NCI-H2107 (cell line): ENCODE measurements at regions not wholly inside any gene's neighbourhood (a gene's known extent, or its start where the extent isn't known, plus 50 kb on each side); places are given as distances from the start of the nearest gene placed in this dataset.
"Not testable (repeated sequence)": the region's sequence is repeated elsewhere in the genome, so short reads cannot be mapped to it uniquely, and the experiment has no call there.

Source experiments
- DNase-seq: peaks from one replicate; lab custom pipeline; 2025; lab: John Stamatoyannopoulos, UW

DNA sequence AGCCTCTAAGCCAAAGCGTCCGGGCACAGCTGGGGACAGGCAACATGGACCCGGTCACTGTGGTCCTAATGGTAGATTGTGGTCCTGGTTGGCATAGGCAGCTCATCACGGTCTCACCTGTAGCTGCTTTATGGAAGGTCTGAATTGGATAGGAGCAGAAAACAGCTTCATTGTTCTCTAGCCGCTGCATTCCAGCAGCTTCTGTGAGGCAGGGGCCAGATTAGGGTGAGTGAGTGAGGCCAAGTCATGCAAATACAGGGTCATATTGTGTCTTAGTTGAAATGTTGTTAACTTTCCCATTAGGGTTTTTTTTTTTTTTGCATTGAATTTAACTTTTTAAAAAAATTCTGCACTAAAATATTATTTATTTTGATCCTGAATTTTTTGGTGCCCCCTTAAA is 105.4 kb upstream of the SULF2 start:
- not testable (repeated sequence) for DNase-seq

DNA sequence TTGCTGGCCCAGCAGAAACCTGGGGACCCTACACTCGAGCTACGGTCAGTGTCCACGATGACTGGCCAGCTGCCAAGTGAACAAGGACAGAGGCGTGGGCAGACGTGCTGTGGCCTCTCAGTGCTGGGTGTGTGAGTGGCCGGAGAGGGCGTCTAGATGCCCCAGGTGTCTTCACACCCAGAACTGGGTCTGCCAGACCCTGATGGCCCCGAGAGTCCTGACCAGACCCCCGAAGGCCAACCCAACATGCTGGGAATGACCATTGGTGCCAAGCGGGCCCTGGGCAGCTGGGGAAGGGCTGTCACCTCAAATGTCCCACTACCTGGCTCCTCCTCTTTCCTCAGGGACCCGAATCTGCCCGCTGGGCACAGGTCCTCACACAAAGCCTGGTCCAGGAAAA is 104.5 kb upstream of the SULF2 start:
- DNase-seq, result not testable (repeated sequence)

DNA sequence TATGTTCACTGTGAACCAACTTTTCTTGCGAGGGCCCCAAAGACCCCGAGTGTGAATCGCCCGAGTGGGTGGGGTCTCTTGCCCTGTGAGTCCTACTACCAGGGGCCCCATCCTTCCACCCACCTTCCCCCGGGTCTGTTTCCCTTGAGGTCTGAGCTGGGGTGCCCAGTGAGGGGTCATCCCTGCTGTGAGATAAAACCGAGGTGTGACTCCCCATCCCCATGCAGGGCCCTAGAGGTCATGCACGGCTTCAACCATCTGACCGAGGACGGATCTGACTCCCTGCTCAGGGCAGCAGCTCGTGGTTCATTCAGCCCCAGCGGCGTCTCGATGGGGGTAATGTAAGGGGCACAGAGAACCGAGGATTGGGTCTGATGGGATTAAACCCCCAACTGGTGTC is 103.1 kb upstream of the SULF2 start:
- no peak for DNase-seq

DNA sequence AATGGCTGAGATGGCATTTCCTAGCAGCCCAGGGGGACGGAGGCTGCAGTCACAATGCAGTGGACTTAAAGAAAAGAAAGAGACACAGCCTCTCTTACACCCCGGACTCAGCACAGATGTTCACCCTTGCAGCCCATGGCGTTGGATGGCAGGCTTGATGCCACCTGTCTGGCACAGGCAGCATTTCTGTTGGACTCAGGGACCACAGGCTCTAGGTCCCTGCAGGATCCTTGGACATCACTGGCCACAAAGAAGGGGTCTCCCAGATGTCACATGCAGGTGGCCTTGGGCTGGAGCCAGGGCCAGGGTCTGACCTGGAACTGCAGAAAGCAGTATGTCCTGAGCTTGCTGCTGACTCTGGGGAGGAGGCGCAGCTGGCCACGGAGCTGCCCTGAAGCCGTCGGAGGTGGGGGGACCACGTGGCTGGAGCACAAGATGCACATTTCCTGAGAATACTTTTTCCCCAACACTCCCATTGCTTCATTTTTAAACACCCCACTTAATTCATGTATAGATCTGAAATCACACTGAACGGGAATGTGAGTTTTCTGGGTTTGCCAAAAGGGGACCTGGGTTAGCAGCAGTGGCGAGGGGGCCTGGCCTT is 102.3 kb upstream of the SULF2 start:
- no peak for DNase-seq

DNA sequence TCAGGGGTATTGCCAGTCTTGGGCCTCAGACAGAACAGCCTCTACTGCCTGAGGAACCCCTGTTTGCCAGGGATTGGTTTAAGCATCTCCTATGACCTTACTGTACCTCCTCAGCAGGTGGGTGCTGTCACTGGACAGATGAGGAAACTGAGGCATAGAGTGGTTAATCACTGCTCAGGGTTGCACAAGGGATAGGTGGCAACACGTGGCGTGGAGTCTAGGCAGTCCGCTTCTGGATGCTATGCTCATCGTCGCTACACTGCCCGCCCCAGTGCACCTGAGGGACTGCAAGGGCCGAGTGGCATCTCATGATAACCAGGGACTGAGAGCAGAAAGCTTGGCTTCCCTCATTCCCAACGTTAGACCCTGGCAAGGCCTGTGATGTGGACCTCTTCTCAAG is 101.8 kb upstream of the SULF2 start:
- DNase-seq, result no peak

DNA sequence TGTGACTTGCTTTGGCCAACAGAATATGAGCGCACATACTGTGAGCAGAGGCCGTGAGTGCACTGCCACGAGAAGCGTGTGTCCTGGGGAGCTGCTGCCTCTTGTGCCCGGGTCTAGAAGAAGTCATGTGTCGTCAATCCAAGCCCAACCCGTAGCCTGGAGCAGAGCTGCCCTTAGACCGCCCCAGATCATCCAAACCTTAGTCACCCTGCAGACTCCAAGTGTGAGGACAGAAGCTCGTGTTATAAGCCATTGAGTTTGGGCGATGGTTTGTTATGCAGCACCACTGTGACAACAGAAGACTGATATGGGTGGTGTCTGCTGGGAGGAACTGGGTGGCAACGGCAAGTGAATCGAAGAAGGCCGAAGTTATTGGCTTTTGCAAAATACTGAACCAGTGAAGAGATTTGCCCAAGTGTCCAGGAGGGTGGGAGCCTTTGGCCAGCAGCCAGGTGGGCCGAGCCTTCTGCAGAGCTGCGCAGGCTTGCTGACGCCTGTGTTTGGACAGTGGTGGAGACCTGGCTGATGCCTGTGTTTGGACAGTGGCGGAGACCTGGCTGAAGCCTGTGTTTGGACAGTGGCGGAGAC is 101.3 kb upstream of the SULF2 start:
- DNase-seq, result no peak

DNA sequence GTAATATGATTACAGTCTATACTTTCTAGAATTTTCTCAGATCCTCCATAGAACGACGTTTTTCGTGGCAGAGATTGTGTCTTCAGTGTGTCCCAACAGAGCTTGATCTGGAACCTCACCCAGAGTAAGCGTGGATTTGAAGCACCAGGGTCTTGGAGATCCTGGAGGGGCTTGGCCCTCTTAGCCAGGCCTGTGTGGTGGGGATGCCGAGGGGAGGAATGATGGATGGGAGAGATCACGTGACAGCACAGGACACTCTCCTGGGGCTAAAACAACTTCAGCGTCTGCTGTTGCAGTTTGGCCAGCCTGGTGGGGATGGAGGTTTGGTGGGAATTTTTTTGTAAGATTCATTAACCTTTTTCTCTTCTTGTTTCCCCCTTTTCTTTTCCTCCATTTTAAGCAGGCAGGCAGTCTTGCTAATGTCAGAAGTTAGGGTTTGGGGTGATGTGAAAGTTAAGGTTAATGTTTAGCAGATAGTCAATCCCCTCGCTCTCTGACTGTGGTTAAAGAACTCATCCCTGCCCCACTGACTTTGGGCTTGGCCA is 100.7 kb upstream of the SULF2 start:
- no peak for DNase-seq

DNA sequence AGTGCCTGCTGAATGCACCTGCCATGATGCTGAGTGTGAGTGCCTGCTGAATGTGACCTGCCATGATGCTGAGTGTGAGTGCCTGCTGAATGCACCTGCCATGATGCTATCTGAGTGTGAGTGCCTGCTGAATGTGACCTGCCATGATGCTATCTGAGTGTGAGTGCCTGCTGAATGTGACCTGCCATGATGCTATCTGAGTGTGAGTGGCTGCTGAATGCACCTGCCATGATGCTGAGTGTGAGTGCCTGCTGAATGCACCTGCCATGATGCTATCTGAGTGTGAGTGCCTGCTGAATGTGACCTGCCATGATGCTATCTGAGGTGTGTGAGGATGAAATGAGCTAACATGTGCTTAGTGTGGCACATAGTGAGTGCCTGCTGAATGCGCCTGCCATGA is 98.7 kb upstream of the SULF2 start:
- DNase-seq, result not testable (repeated sequence)

DNA sequence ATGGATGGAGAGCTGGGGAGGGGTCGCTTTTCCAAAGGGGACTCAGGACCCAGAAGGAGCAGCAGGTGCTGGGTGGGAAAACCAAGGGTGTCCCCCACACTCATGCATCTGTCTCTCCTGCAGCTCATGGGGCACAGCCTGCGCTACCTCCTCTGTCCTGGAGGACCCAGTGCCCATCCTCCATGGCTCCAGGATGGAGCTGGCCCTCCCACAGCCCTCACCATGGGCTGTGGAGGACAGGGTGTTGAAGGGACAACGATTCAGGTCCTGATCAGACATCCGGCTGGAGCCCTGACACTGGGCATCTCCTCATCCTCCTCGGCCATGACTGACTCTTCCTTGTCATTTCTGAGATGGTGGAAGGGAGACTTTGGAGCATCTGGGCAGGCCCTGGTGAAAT is 97.9 kb upstream of the SULF2 start:
- DNase-seq, result no peak

DNA sequence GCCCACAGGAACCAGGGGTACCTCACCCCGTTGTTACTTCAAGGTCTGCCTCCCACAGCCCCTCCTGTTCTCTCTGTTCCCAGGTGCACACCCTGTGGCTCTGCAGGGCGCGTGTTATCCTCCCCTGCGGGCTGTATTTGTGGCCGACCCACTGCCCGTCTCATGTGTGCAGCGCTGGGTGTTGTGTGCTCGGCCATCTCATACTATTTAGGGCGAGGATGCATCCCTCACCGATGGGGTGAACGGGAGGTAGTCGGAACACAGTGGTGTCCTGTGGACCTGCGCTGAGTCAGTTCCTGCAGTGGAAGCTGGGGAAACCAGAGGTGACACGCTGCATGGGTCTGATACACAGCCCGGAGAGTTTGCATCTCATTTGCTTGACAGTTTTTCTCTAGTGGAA is 94.5 kb upstream of the SULF2 start:
- DNase-seq, result no peak

DNA sequence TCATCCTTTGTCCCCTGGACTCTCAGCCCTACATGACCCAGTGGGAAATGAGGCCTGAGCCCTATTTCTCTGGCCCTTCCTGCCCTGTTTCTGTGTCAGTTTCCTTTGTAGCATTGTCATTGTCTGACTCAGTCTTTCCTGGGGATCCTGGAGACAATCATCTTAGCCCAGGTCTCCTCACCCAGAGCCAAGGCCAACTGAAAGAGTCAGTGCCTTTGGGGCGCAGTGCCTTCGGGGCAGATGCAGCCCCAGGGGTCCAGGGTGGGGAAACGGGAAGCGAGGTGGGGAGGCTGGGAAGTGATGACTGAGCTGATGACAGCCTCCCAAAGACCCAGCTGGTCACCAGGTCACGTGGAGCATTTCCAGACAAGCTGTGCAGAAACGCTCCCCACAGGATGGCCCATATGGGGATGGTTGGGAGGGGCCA is 93.3 kb upstream of the SULF2 start:
- no peak for DNase-seq

DNA sequence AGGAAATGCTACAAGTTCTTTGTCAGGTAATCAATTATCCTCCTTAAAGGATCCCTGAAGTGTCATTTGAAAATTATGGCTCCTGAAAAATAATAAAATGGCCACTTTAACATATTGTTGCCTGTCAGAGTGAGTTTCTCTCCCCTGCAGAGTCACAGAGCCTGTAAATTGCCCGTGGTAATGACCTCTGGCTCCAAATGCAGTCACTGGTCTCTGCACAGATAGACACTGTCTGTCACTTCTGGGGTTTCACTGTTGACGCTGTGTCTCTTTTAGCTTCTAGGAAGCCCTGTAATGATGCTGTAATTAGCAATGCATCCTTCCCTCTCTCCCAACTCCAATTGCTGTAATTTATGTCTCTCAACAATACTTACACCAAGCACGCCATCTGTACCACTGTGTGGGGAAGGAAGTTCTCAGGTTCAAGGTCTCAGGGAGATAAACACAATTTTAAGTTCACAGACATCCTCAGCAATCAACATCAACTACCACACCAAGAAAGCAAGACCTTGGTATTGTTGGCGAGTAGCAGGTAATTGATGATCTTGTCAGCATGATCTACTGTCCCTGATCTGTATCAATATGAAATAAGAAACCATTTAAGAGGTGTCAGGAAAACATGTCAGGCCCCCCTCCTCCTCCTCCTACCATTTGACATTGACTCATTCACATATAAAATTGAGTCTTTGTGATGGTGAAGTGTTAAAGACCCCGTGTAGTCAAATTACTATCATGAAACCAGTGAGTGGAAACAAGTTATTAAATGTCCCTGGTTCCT is 91.2 kb upstream of the SULF2 start:
- DNase-seq, result no peak

DNA sequence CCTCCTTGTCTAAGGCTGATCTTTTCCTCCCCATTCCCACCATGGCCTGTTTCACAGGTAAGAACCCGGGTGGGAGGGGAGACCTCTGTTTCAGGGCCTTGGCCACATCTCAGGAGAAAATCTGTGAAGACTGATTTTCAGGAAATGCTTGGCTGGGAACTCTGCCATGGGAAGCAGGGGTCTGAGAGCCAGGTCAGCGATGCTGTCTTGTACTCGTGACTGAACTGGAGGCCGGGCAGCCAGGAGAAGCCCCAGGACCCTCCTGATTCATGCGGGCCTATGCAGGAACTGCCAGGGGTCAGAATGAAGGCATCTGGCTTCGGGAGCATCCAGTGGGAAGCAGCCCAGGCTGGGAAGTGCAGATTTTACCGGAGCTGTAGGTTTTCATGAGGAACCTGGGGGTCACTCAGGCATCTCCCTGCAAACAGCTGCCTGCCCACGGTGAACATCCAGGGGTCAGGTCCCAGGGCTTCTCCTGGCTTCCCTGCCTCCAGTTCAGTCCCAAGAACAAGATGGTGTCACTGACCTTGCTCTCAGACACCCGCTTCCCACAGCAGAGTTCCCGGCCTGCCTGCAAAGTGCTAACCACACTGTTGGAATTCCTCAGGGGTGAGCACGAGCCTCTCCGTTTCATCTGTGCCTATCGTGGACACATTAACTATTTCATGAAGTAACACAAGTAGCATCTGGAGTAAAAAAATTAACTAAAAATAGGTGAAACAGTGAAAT is 90.2 kb upstream of the SULF2 start:
- no peak for DNase-seq

DNA sequence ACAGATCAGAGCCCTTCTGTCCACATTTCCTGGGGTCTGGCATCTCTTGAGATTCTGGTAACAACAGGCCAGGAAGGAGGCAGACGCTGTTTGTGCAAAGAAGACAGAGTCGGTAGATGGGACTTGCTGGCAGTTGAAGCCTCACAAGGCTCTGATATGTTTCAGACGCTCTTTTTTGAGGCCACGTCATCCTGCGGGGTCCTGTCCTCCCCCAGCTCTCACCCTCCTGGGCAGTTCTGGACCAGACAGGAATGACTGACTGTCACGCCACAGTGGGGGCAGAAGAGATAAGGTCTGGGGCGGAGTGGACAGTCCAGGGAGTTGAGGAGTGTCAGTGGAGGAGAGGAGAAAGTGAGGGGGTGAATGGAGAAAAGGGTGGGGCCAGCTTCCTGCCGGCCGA is 87.1 kb upstream of the SULF2 start:
- no peak for DNase-seq

DNA sequence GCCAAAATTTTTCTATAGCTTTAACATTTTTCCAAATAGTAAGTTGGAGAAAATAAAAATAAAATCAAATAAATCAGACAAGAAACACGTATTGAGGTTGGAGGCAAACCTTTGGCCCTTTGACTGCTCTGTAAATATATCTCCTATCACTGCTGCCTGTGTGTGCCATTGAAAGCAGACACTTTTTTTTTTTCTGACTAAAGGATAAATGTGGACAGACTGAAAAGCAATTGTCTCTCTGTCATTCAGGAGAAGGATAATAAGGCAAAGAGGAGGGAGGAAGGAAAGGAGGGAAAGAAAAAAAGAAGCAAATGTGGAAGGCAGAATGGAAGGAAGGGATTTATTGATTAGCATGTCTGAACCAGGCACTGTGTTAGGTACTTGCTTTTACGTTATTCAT is 85.2 kb upstream of the SULF2 start:
- DNase-seq, result no peak

DNA sequence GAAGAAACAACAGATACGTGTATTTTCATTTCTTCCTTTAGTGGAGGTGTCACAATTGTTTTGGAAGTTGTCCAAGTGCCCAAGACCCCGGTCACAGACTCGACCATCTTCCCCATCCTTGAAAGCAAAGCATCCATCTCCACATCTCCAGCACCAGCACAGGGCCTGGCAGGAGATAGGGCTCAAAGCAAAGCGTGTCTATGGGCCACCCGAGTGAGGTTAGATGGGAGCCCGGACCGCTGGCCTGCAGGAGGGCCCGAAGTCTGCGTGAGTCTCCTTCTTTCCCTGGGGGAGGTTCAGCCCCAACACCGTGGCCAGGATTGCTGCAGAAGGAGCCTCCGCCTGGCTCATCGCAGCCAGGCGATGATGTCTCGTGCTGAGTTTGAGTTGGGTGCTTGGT is 83.5 kb upstream of the SULF2 start:
- no peak for DNase-seq

DNA sequence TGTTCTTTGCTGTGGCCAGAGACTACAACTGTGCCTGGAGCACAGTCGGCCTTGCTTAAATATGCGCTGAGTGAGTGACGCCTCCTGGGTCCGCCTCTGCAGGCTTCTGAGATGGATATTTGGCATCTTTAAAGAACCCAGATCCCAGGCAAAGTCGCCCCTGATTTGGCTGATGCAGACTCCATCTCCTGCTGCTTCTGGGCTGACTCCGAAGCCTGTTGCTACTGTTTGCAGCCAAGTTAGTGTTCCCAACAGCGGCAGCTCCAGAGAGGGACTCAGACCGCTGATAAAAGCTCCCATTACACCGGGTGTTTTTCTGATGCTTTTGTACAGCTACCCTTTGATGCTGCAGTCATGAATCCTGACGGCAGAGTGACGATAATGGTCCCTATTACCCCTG is 83.0 kb upstream of the SULF2 start:
- no peak for DNase-seq

DNA sequence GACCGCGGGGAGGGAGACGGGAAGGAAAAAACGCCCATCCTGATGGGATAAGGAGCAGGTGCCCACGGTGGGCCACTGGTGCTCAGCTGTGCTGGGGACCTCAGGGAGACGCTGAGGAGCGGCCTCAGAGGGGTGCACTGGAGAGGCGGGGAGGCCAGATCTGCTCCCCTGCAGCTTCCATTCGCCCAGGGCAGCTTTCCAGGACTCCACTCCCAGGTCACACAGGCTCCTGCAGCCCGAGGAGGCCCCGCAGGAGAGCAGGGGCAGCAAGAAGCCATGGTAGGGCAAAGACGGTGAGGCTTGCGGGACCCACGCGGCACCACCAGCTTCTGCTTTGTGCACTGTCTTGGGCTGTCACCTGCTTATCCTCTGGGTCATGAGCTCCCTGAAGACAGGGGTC is 82.5 kb upstream of the SULF2 start:
- DNase-seq, result no peak

DNA sequence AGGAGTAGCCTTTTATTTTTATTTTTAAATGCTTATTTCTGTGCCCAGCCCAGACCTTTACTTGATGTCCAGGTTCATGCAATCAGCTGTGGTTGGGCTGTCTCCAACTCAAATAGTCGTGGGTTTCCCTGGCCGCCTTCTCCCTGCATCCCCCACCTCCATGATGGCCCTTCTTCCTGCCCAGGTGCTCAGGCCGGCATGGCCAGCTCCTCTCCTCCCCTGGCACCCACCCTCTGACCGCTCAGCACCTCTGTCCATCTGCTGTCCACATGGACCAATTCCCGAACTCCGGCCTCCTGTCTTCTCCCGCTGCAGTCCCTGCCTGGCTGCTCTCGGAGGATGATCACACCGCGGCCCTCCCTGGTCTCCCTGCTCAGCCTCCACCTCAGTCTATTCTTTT is 81.2 kb upstream of the SULF2 start:
- DNase-seq, result no peak

DNA sequence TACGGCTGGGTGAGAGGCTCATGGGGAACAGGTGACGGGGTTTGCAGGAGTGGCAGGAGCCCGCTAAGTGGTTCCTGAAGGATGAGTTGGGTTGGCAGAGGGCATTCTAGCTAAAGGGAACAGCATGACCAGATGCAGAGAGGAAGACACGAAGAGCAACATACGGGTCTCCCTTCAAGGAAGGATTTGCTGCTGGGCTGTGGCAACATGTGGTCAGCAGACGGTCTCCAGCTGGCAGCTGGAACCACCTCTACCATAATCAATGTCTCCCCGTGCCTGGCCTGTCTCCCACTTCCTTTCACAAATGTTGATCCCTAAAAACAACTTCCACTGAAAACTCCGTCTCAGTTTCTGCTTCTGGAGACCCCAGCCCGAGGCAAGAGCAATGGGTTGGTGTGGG is 80.6 kb upstream of the SULF2 start:
- no peak for DNase-seq

DNA sequence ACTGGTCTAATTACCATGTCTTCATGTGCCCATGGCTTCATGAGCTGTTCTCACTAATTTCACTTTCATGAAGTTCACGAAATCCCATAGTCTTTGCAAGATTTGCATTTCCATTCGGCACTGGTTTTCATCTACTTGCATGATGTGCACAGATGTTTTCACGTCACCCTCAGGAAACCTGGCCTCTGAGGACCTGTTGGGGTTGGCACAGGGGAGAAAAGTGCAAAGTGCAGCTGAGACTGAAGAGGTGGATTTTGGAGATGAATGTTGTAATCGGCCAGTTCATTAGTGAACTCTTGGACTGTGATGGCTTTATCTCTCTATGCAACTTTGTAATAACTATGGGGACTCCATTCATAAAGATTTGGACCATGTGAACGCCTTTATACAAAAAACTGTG is 80.2 kb upstream of the SULF2 start:
- DNase-seq, result no peak

DNA sequence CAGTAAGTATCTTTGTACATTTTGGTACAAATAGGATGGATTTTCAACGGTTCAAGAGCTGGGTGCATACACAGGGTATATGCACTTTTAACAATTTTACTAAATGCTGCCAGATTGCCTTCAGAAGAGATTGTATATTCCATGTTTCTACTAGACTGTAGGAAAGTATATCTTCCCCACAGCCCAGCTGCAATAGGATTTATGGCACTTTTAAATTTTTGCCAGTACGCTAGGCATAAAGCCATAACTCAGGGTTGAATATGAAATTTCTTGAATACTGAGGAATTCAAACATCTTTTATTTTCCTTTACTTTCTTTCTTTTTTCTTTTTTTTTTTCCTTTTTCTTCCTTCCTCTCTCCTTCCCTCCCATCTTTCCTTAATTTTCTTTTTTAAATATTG is 78.7 kb upstream of the SULF2 start:
- no peak for DNase-seq
